ENCODE measurements at regions not wholly inside any gene's neighbourhood (a gene's known extent, or its start where the extent isn't known, plus 50 kb on each side); places are given as distances from the start of the nearest gene placed in this dataset.

GRCh38 chr9:130780865-130781504 lies 54.1 kb upstream of the ABL1 start:
- TF ChIP-seq CTCF (conservative IDR thresholded peaks at IDR 0.05) (no peak), EZH2 (IDR thresholded peaks at IDR 0.05; ENCODE audit: low read depth) (no peak)
